WTC11 (cell line): ENCODE measurements at regions not wholly inside any gene's neighbourhood (a gene's known extent, or its start where the extent isn't known, plus 50 kb on each side); places are given as distances from the start of the nearest gene placed in this dataset.

Source experiments
- ATAC-seq: fragments of 200-7000 bp; cut with Tn5 transposase; 2 replicates; pipeline ENCODE4 v1.10.0; 2021; ENCODE audit warnings: mild to moderate bottlenecking, moderate library complexity
- CTCF ChIA-PET: fragments of 300-600 bp; sonication (Branson Sonifier 250); formaldehyde crosslinking; loops from one replicate; lab custom pipeline; 2021; ENCODE audit warnings: antibody characterized with exemption; lab: Charles Lee
- POLR2A ChIA-PET: fragments of 350-600 bp; sonication (Branson Sonifier 250); formaldehyde crosslinking; loops from one replicate; lab custom pipeline; 2021; ENCODE audit warnings: antibody characterized with exemption; lab: Charles Lee
- DNase-seq: peaks from one replicate; pipeline ENCODE4 v3.0.0; 2021; ENCODE audit warnings: low spot score
- H3K27ac Mint-ChIP-seq: 2 replicates; pipeline ENCODE4 v1.8.0; 2021; ENCODE audit warnings: mixed read lengths
- H3K27me3 Mint-ChIP-seq: 2 replicates; pipeline ENCODE4 v1.8.0; 2021; ENCODE audit warnings: low read depth, mild to moderate bottlenecking, moderate library complexity, mixed read lengths
- H3K36me3 Mint-ChIP-seq: 2 replicates; pipeline ENCODE4 v1.8.0; 2021; ENCODE audit warnings: mixed read lengths
- H3K4me1 Mint-ChIP-seq: 2 replicates; pipeline ENCODE4 v1.8.0; 2022; ENCODE audit warnings: mixed read lengths
- H3K4me3 Mint-ChIP-seq: 2 replicates; pipeline ENCODE4 v1.8.0; 2021; ENCODE audit warnings: mild to moderate bottlenecking, moderate library complexity, mixed read lengths
- H3K9me3 Mint-ChIP-seq: 2 replicates; pipeline ENCODE4 v1.8.0; 2021; ENCODE audit warnings: mixed read lengths
- ATF1 ChIP-seq: sonication (generic); formaldehyde crosslinking; IDR thresholded peaks from 2 replicates; pipeline ENCODE4 v1.8.1; 2023; ENCODE audit warnings: mild to moderate bottlenecking, moderate library complexity, missing genetic modification reagents
- CREM ChIP-seq: sonication (generic); formaldehyde crosslinking; IDR thresholded peaks from 2 replicates; pipeline ENCODE4 v1.8.1; 2022; ENCODE audit warnings: mild to moderate bottlenecking, missing genetic modification reagents, moderate library complexity
- ELF4 ChIP-seq: sonication (generic); formaldehyde crosslinking; IDR thresholded peaks from 2 replicates; pipeline ENCODE4 v1.8.1; 2022; ENCODE audit warnings: low read depth, mild to moderate bottlenecking, moderate library complexity, missing genetic modification reagents
- FOXK1 ChIP-seq: sonication (generic); formaldehyde crosslinking; IDR thresholded peaks from 2 replicates; pipeline ENCODE4 v1.8.0; 2022; ENCODE audit warnings: mild to moderate bottlenecking, moderate library complexity, missing genetic modification reagents
- FOXP1 ChIP-seq: sonication (generic); formaldehyde crosslinking; IDR thresholded peaks from 2 replicates; pipeline ENCODE4 v1.8.0; 2022; ENCODE audit warnings: missing genetic modification reagents, mild to moderate bottlenecking, moderate library complexity, borderline replicate concordance
- HMGXB4 ChIP-seq: sonication (generic); formaldehyde crosslinking; IDR thresholded peaks from 2 replicates; pipeline ENCODE4 v1.8.1; 2023; ENCODE audit warnings: mild to moderate bottlenecking, moderate library complexity, missing genetic modification reagents
- IRF2 ChIP-seq: sonication (generic); formaldehyde crosslinking; IDR thresholded peaks from 2 replicates; pipeline ENCODE4 v1.8.0; 2022; ENCODE audit warnings: low read depth, missing genetic modification reagents, borderline replicate concordance
- MAX ChIP-seq: sonication (generic); formaldehyde crosslinking; IDR thresholded peaks from 2 replicates; pipeline ENCODE4 v1.8.0; 2022; ENCODE audit warnings: mild to moderate bottlenecking, missing genetic modification reagents
- MXD4 ChIP-seq: fragments of 250-450 bp; sonication (Bioruptor Pico); IDR thresholded peaks from 2 replicates; pipeline ENCODE4 v1.8.0; 2021; ENCODE audit warnings: mild to moderate bottlenecking, moderate library complexity, borderline replicate concordance
- MYBL2 ChIP-seq: sonication (generic); formaldehyde crosslinking; IDR thresholded peaks from 2 replicates; pipeline ENCODE4 v1.8.1; 2023; ENCODE audit warnings: mild to moderate bottlenecking, moderate library complexity, missing genetic modification reagents
- NR2C2 ChIP-seq: sonication (generic); formaldehyde crosslinking; IDR thresholded peaks from 2 replicates; pipeline ENCODE4 v1.8.0; 2022; ENCODE audit warnings: mild to moderate bottlenecking, missing genetic modification reagents
- NR3C1 ChIP-seq: sonication (generic); formaldehyde crosslinking; conservative IDR thresholded peaks from 2 replicates; pipeline ENCODE4 v1.8.1; 2023; ENCODE audit warnings: low read depth, mild to moderate bottlenecking, missing genetic modification reagents
- OVOL2 ChIP-seq: fragments of 250-450 bp; sonication (Bioruptor Pico); IDR thresholded peaks from 2 replicates; pipeline ENCODE4 v1.9.0; 2021; ENCODE audit warnings: mild to moderate bottlenecking, borderline replicate concordance
- SMAD4 ChIP-seq: sonication (generic); formaldehyde crosslinking; IDR thresholded peaks from 2 replicates; pipeline ENCODE4 v1.8.0; 2022; ENCODE audit warnings: mild to moderate bottlenecking, missing genetic modification reagents
- SP1 ChIP-seq: sonication (generic); formaldehyde crosslinking; conservative IDR thresholded peaks from 2 replicates; pipeline ENCODE4 v1.8.1; 2022; ENCODE audit warnings: missing genetic modification reagents
- TEAD4 ChIP-seq: sonication (generic); formaldehyde crosslinking; IDR thresholded peaks from 2 replicates; pipeline ENCODE4 v1.8.0; 2022; ENCODE audit warnings: mild to moderate bottlenecking, missing genetic modification reagents
- ZNF317 ChIP-seq: sonication (generic); formaldehyde crosslinking; IDR thresholded peaks from 2 replicates; pipeline ENCODE4 v1.8.1; 2023; ENCODE audit warnings: low read depth, mild to moderate bottlenecking, moderate library complexity, missing genetic modification reagents, borderline replicate concordance
- ZNF396 ChIP-seq: fragments of 250-450 bp; sonication (Bioruptor Pico); IDR thresholded peaks from 2 replicates; pipeline ENCODE4 v1.8.0; 2021; ENCODE audit warnings: mild to moderate bottlenecking, moderate library complexity, borderline replicate concordance
- ZNF416 ChIP-seq: fragments of 250-450 bp; sonication (Bioruptor Pico); IDR thresholded peaks from 2 replicates; pipeline ENCODE4 v1.9.0; 2021; ENCODE audit warnings: mild to moderate bottlenecking, inconsistent platforms
- TF ChIP-seq, protein P1 (sequence below): sonication (generic); formaldehyde crosslinking; IDR thresholded peaks from 2 replicates; pipeline ENCODE4 v1.8.0; 2023; ENCODE audit warnings: missing genetic modification reagents
- TF ChIP-seq, protein P2 (sequence below): sonication (generic); formaldehyde crosslinking; IDR thresholded peaks from 2 replicates; pipeline ENCODE4 v1.8.1; 2022; ENCODE audit warnings: low read depth, mild to moderate bottlenecking, moderate library complexity, missing genetic modification reagents, borderline replicate concordance
- TF ChIP-seq, protein P3 (sequence below): sonication (generic); formaldehyde crosslinking; IDR thresholded peaks from 2 replicates; pipeline ENCODE4 v1.8.1; 2023; ENCODE audit warnings: mild to moderate bottlenecking, missing genetic modification reagents
- TF ChIP-seq, protein P4 (sequence below): sonication (generic); formaldehyde crosslinking; IDR thresholded peaks from 2 replicates; pipeline ENCODE4 v1.8.0; 2022; ENCODE audit warnings: mild to moderate bottlenecking, missing genetic modification reagents

DNA sequence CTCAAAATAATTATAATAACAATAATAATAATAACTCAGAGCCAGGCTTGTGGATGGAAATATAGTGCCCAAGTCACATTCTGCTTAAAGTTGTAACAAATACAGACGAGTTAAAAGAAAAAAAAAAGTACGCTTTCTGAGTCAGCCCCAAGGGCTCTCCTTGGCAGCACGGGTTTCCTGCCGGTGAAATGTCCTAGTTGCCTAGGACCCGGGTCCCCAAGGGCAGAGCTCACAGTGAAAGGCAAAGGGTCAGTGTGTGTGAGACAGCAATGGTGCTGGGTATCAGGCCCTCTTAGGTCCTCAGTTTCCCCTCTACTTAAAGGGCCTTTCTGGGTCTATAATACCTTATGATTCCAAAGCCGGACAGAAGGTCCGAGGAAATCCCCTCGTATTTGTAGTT is 96.3 kb upstream of the CLMN start (continued):
- no peak for TF ChIP-seq NR2C2 (CRISPR knock-in tag)
- TF ChIP-seq, protein P1, sequence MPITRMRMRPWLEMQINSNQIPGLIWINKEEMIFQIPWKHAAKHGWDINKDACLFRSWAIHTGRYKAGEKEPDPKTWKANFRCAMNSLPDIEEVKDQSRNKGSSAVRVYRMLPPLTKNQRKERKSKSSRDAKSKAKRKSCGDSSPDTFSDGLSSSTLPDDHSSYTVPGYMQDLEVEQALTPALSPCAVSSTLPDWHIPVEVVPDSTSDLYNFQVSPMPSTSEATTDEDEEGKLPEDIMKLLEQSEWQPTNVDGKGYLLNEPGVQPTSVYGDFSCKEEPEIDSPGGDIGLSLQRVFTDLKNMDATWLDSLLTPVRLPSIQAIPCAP, result no peak
- TF ChIP-seq, protein P2, sequence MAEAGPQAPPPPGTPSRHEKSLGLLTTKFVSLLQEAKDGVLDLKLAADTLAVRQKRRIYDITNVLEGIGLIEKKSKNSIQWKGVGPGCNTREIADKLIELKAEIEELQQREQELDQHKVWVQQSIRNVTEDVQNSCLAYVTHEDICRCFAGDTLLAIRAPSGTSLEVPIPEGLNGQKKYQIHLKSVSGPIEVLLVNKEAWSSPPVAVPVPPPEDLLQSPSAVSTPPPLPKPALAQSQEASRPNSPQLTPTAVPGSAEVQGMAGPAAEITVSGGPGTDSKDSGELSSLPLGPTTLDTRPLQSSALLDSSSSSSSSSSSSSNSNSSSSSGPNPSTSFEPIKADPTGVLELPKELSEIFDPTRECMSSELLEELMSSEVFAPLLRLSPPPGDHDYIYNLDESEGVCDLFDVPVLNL (CRISPR knock-in tag), result no peak
- TF ChIP-seq, protein P3, sequence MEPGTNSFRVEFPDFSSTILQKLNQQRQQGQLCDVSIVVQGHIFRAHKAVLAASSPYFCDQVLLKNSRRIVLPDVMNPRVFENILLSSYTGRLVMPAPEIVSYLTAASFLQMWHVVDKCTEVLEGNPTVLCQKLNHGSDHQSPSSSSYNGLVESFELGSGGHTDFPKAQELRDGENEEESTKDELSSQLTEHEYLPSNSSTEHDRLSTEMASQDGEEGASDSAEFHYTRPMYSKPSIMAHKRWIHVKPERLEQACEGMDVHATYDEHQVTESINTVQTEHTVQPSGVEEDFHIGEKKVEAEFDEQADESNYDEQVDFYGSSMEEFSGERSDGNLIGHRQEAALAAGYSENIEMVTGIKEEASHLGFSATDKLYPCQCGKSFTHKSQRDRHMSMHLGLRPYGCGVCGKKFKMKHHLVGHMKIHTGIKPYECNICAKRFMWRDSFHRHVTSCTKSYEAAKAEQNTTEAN (CRISPR knock-in tag), result no peak
- TF ChIP-seq, protein P4, sequence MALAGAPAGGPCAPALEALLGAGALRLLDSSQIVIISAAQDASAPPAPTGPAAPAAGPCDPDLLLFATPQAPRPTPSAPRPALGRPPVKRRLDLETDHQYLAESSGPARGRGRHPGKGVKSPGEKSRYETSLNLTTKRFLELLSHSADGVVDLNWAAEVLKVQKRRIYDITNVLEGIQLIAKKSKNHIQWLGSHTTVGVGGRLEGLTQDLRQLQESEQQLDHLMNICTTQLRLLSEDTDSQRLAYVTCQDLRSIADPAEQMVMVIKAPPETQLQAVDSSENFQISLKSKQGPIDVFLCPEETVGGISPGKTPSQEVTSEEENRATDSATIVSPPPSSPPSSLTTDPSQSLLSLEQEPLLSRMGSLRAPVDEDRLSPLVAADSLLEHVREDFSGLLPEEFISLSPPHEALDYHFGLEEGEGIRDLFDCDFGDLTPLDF (CRISPR knock-in tag), result no peak
- TF ChIP-seq ATF1 (CRISPR knock-in tag), result no peak
- TF ChIP-seq, all 79 proteins: peak for 0

- ATAC-seq (no peak), DNase-seq (no peak)
- no peaks in the 10 kb centered on the region; the same call in 1 of the 2 replicates for H3K27me3 Mint-ChIP-seq
- H3K9me3 Mint-ChIP-seq, result no peaks in the 10 kb centered on the region
- ChIA-PET CTCF (interaction anchor here (0.6 to 1.9 kb wide), 6 partner anchors 19 to 723 kb away, joined by 3 to 9 read pairs (median 4); no protein-coding TSS in a partner anchor), POLR2A (no interaction called here)
- H3K27ac Mint-ChIP-seq, result no peak overlapping the region
- no peak for TF ChIP-seq MYBL2 (CRISPR knock-in tag)
- no peak for TF ChIP-seq ELF4
- no peak for TF ChIP-seq FOXK1 (CRISPR knock-in tag)
- TF ChIP-seq CREM (CRISPR knock-in tag), result no peak
- TF ChIP-seq MAX (CRISPR knock-in tag), result no peak
- TF ChIP-seq IRF2 (CRISPR knock-in tag), result no peak
- TF ChIP-seq SMAD4 (CRISPR knock-in tag), result no peak
- TF ChIP-seq ZNF317 (CRISPR knock-in tag), result no peak
- no peak for TF ChIP-seq MXD4
- TF ChIP-seq HMGXB4 (CRISPR knock-in tag), result no peak
- no peak for TF ChIP-seq NR3C1 (CRISPR knock-in tag)
- TF ChIP-seq TEAD4, result no peak
- no peak for TF ChIP-seq FOXP1 (CRISPR knock-in tag)
- no peak for TF ChIP-seq ATF1 (CRISPR knock-in tag)
- TF ChIP-seq OVOL2, result no peak
- TF ChIP-seq SP1 (CRISPR knock-in tag), result no peak
- TF ChIP-seq ZNF396 (CRISPR knock-in tag), result no peak
- TF ChIP-seq, protein P2 (CRISPR knock-in tag), result no peak
- TF ChIP-seq ZNF416, result no peak
- H3K4me3 Mint-ChIP-seq, result no peak overlapping the region
- H3K4me1 Mint-ChIP-seq, result peaks cover 10% of the 10 kb centered on the region
- no peaks in the 10 kb centered on the region for H3K36me3 Mint-ChIP-seq
Observed at GRCh38 chr14:95413289-95414215, 93.8 kb upstream of the CLMN start.
